Right atrium auricular region (tissue), 2 donors: ENCODE measurements at regions not wholly inside any gene's neighbourhood (a gene's known extent, or its start where the extent isn't known, plus 50 kb on each side); places are given as distances from the start of the nearest gene placed in this dataset.

Experiments used
- DNase-seq: peaks from one replicate; pipeline ENCODE4 v3.0.0-alpha.2; 2019; ENCODE audit warnings: low spot score
- H3K27ac ChIP-seq, 2 donors: fragments of 200-600 bp; sonication (generic); 1 replicate in 1 of 2; 2 replicates in 1 of 2; pipeline ENCODE4 v1.5.1; 2016 to 2019
- H3K27me3 ChIP-seq, 2 donors: fragments of 200-600 bp; sonication (generic); one replicate each; pipeline versions ENCODE4 v1.5.1 to v1.6.0; 2017 to 2019
- H3K36me3 ChIP-seq: fragments of 200-600 bp; sonication (generic); one replicate; pipeline ENCODE4 v1.5.1; 2016
- H3K4me1 ChIP-seq, 2 donors: fragments of 200-600 bp; sonication (generic); one replicate each; pipeline versions ENCODE4 v1.5.1 to v1.6.0; 2017 to 2019
- H3K4me3 ChIP-seq, 2 donors: fragments of 200-600 bp; sonication (generic); 1 replicate in 1 of 2; 2 replicates in 1 of 2; pipeline ENCODE4 v1.5.1; 2017 to 2019; ENCODE audit warnings: mild to moderate bottlenecking in 1 of 2, moderate library complexity in 1 of 2
- H3K9me3 ChIP-seq, 2 donors: fragments of 200-600 bp; sonication (generic); one replicate each; pipeline ENCODE4 v1.5.1; 2019
- CTCF ChIP-seq, 2 donors: fragments of 200-600 bp; sonication (generic); IDR thresholded peaks; one replicate each; pipeline ENCODE4 v1.5.1; 2019; ENCODE audit warnings: antibody characterized with exemption in 2 of 2

- no peaks in the 10 kb centered on the region for H3K36me3 ChIP-seq
- H3K27me3 ChIP-seq, result no peaks in the 10 kb centered on the region
- TF ChIP-seq CTCF (IDR thresholded peaks at IDR 0.05), result no peak
- no peak overlapping the region for H3K27ac ChIP-seq
- DNase-seq, result no peak
- H3K4me1 ChIP-seq, result no peaks in the 10 kb centered on the region
- no peak overlapping the region for H3K4me3 ChIP-seq
- H3K9me3 ChIP-seq, result no peaks in the 10 kb centered on the region
Observed at GRCh38 chr18:78327643-78328042, 652.0 kb upstream of the SALL3 start.

- no peak for DNase-seq
- no peak overlapping the region for H3K4me3 ChIP-seq
- no peak for TF ChIP-seq CTCF (IDR thresholded peaks at IDR 0.05)
- H3K27ac ChIP-seq, result no peak overlapping the region
- no peaks in the 10 kb centered on the region for H3K4me1 ChIP-seq
- no peaks in the 10 kb centered on the region for H3K27me3 ChIP-seq
- H3K36me3 ChIP-seq, result no peaks in the 10 kb centered on the region
- H3K9me3 ChIP-seq, result no peaks in the 10 kb centered on the region
Observed at GRCh38 chr18:78330766-78331165, 648.9 kb upstream of the SALL3 start.

GRCh38 chr18:78352910-78353309, 626.7 kb upstream of the SALL3 start:
- Histone ChIP-seq H3K4me3 (no peak overlapping the region), H3K27me3 (no peaks in the 10 kb centered on the region), H3K4me1 (no peaks in the 10 kb centered on the region), H3K9me3 (no peaks in the 10 kb centered on the region), H3K36me3 (no peaks in the 10 kb centered on the region), H3K27ac (no peak overlapping the region)
- DNase-seq, result no peak
- TF ChIP-seq CTCF (IDR thresholded peaks at IDR 0.05), result no peak

GRCh38 chr18:78362198-78362597, 617.4 kb upstream of the SALL3 start:
- Histone ChIP-seq H3K27me3 (no peaks in the 10 kb centered on the region), H3K4me3 (no peak overlapping the region), H3K4me1 (no peaks in the 10 kb centered on the region), H3K36me3 (no peaks in the 10 kb centered on the region), H3K27ac (no peak overlapping the region), H3K9me3 (peaks cover 0 to 10% of the 10 kb centered on the region in 2 donors)
- TF ChIP-seq CTCF (IDR thresholded peaks at IDR 0.05), result no peak
- DNase-seq, result no peak

DNA sequence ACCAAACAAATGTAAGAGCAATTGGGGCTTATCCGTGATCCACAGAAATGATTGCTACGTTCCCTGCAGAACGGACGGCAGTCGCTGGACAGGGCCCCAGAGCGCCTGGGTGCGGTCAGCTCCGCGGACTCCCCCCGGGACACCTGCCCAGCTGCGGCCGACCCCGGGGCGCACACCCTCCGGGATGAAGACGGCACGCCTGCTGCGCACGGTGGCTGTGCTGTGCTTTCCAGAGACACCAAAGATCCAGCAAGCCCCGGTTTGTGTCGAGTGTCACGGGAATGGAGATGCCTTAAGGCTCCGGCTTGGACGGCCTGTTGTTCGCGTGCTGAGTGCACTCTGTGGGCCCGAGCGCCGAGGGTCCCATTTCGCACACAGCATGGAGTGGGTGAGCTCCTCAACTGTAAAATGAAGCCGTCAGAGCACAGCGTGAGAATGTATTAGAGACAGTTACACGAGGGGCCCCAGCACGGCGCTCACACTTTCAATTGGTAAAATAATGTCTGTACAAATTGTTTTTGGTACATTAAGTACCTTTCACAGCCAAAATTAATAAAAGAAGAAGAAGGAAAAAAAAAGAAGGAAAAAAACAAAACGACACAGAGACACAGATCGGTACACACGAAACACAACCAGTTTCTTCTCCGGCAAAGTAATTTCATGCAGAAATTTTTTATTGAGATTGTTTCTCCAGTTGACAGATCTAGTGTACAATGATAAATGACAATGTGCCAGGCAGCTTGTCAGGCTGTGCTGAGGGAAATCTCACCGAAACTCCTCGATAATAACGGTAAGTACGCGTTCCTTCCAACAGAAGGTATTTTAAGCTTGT, 615.8 kb upstream of the SALL3 start:
- Histone ChIP-seq H3K4me1 (no peaks in the 10 kb centered on the region), H3K9me3 (peaks cover 0 to 6% of the 10 kb centered on the region in 2 donors), H3K4me3 (no peak overlapping the region), H3K27ac (no peak overlapping the region), H3K36me3 (no peaks in the 10 kb centered on the region), H3K27me3 (no peaks in the 10 kb centered on the region)
- no peak for DNase-seq
- no peak for TF ChIP-seq CTCF (IDR thresholded peaks at IDR 0.05)
